ENCODE measurements at regions not wholly inside any gene's neighbourhood (a gene's known extent, or its start where the extent isn't known, plus 50 kb on each side); places are given as distances from the start of the nearest gene placed in this dataset.

DNA sequence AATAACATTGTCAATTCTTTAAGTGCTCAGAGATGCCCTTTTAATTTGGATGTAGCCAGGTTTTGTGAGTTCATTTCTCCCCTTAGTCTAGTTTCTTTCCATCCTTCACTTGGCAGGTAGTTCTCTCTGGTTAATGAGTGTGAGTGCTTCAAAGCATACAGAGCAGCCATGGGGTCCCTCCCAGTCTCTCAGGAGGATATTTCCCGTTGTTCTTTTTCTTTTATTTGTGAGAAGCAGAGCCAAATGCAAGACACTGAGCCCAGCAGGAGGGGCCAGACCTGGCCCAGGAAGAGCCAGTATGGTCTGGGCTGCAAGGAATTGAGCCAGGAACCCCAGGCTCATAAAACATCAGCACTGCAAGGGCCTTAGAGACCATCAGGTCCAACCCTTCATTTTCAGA is 52.4 kb downstream of the PLCE1 start:
- TF ChIP-seq, protein P1, sequence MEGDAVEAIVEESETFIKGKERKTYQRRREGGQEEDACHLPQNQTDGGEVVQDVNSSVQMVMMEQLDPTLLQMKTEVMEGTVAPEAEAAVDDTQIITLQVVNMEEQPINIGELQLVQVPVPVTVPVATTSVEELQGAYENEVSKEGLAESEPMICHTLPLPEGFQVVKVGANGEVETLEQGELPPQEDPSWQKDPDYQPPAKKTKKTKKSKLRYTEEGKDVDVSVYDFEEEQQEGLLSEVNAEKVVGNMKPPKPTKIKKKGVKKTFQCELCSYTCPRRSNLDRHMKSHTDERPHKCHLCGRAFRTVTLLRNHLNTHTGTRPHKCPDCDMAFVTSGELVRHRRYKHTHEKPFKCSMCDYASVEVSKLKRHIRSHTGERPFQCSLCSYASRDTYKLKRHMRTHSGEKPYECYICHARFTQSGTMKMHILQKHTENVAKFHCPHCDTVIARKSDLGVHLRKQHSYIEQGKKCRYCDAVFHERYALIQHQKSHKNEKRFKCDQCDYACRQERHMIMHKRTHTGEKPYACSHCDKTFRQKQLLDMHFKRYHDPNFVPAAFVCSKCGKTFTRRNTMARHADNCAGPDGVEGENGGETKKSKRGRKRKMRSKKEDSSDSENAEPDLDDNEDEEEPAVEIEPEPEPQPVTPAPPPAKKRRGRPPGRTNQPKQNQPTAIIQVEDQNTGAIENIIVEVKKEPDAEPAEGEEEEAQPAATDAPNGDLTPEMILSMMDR (IDR thresholded peaks at IDR 0.05) = no peak
- TF ChIP-seq POLR2AphosphoS5 (IDR thresholded peaks at IDR 0.05) = no peak
